Loucy (cell line): ENCODE measurements at regions not wholly inside any gene's neighbourhood (a gene's known extent, or its start where the extent isn't known, plus 50 kb on each side); places are given as distances from the start of the nearest gene placed in this dataset.
"Not testable (repeated sequence)": the region's sequence is repeated elsewhere in the genome, so short reads cannot be mapped to it uniquely, and the experiment has no call there.

Source experiments
- H2AFZ ChIP-seq: fragments of 200-600 bp; sonication (generic); 2 replicates; pipeline ENCODE4 v1.6.0; 2016; ENCODE audit warnings: antibody characterized with exemption, mild to moderate bottlenecking, low read length, moderate library complexity
- H3F3A ChIP-seq: fragments of 200-600 bp; 2 replicates; pipeline ENCODE4 v1.6.0; 2016; ENCODE audit warnings: antibody characterized with exemption, low read depth, mild to moderate bottlenecking
- H3K27me3 ChIP-seq: fragments of 200-600 bp; sonication (generic); 2 replicates; pipeline ENCODE4 v1.6.1; 2014; ENCODE audit warnings: low read length, mild to moderate bottlenecking; ENCODE audit not compliant: insufficient read depth, poor library complexity, severe bottlenecking
- H3K36me3 ChIP-seq: fragments of 200-600 bp; sonication (generic); 2 replicates; pipeline ENCODE4 v1.6.1; 2016; ENCODE audit warnings: low read length; ENCODE audit not compliant: insufficient read depth
- H3K4me1 ChIP-seq: fragments of 200-600 bp; sonication (generic); 2 replicates; pipeline ENCODE4 v1.5.1; 2014; ENCODE audit warnings: low read length, mild to moderate bottlenecking; ENCODE audit not compliant: insufficient read depth, poor library complexity, severe bottlenecking
- H3K4me2 ChIP-seq: fragments of 200-600 bp; sonication (generic); 2 replicates; pipeline ENCODE4 v1.6.0; 2014; ENCODE audit warnings: antibody characterized with exemption, low read length, low read depth, mild to moderate bottlenecking; ENCODE audit not compliant: poor library complexity, severe bottlenecking
- H3K4me3 ChIP-seq: fragments of 200-600 bp; sonication (generic); 2 replicates; pipeline ENCODE4 v1.5.1; 2014; ENCODE audit warnings: low read length, mild to moderate bottlenecking, mixed read lengths; ENCODE audit not compliant: poor library complexity, severe bottlenecking
- H3K79me2 ChIP-seq: fragments of 200-600 bp; sonication (generic); 2 replicates; pipeline ENCODE4 v1.6.1; 2014; ENCODE audit warnings: low read length; ENCODE audit not compliant: insufficient read depth
- H3K9ac ChIP-seq: fragments of 200-600 bp; sonication (generic); 2 replicates; pipeline ENCODE4 v1.6.0; 2014; ENCODE audit warnings: mild to moderate bottlenecking, low read depth, low read length, moderate library complexity; ENCODE audit not compliant: poor library complexity, severe bottlenecking
- H3K9me2 ChIP-seq: fragments of 200-600 bp; sonication (generic); replicated peaks from 2 replicates; pipeline ENCODE4 v1.6.1; 2016; ENCODE audit warnings: low read depth, low read length, mixed read lengths
- H3K9me3 ChIP-seq: fragments of 200-600 bp; sonication (generic); 2 replicates; pipeline ENCODE4 v1.6.1; 2014; ENCODE audit warnings: mild to moderate bottlenecking, antibody characterized with exemption, low read length, low read depth; ENCODE audit not compliant: insufficient read depth
- H4K20me1 ChIP-seq: fragments of 200-600 bp; sonication (generic); 2 replicates; pipeline ENCODE4 v1.6.0; 2014; ENCODE audit warnings: antibody characterized with exemption, low read length, mild to moderate bottlenecking; ENCODE audit not compliant: insufficient read depth, poor library complexity, severe bottlenecking
- CTCF ChIP-seq: fragments of 200-600 bp; sonication (generic); conservative IDR thresholded peaks from 2 replicates; pipeline ENCODE4 v1.5.1; 2014; ENCODE audit warnings: mild to moderate bottlenecking, antibody characterized with exemption, low read length
- EZH2phosphoT487 ChIP-seq: fragments of 200-600 bp; IDR thresholded peaks from 2 replicates; pipeline ENCODE4 v1.6.1; 2018; ENCODE audit warnings: antibody characterized with exemption, mild to moderate bottlenecking, moderate library complexity, borderline replicate concordance

- Histone ChIP-seq H3K4me2 (no peak overlapping the region), H3F3A (no peaks in the 10 kb centered on the region), H3K36me3 (no peaks in the 10 kb centered on the region), H2AFZ (no peak overlapping the region), H4K20me1 (no peaks in the 10 kb centered on the region), H3K4me1 (no peaks in the 10 kb centered on the region), H3K9ac (no peak overlapping the region), H3K9me2 (no peaks in the 10 kb centered on the region), H3K27me3 (no peaks in the 10 kb centered on the region), H3K4me3 (no peak overlapping the region), H3K79me2 (no peaks in the 10 kb centered on the region), H3K9me3 (no peaks in the 10 kb centered on the region)
- no peak for TF ChIP-seq CTCF
- TF ChIP-seq EZH2phosphoT487, result no peak
These were observed 157.6 kb upstream of the LRFN5 start for GRCh38 chr14:41449066-41449465.

- Histone ChIP-seq H3K4me3 (no peak overlapping the region), H2AFZ (no peak overlapping the region), H4K20me1 (no peaks in the 10 kb centered on the region), H3K4me2 (no peak overlapping the region), H3F3A (no peaks in the 10 kb centered on the region), H3K79me2 (no peaks in the 10 kb centered on the region), H3K9me2 (no peaks in the 10 kb centered on the region), H3K9ac (no peak overlapping the region), H3K27me3 (no peaks in the 10 kb centered on the region), H3K4me1 (no peaks in the 10 kb centered on the region), H3K9me3 (no peaks in the 10 kb centered on the region), H3K36me3 (no peaks in the 10 kb centered on the region)
- TF ChIP-seq EZH2phosphoT487 (no peak), CTCF (no peak)
These were observed 160.7 kb upstream of the LRFN5 start for GRCh38 chr14:41446008-41446407.

- Histone ChIP-seq H3F3A (no peaks in the 10 kb centered on the region), H2AFZ (no peak overlapping the region), H3K9me2 (no peaks in the 10 kb centered on the region), H3K4me1 (no peaks in the 10 kb centered on the region), H3K4me3 (no peak overlapping the region), H3K79me2 (no peaks in the 10 kb centered on the region), H3K9ac (no peak overlapping the region), H3K27me3 (no peaks in the 10 kb centered on the region), H3K9me3 (no peaks in the 10 kb centered on the region), H4K20me1 (no peaks in the 10 kb centered on the region), H3K36me3 (no peaks in the 10 kb centered on the region), H3K4me2 (no peak overlapping the region)
- no peak for TF ChIP-seq EZH2phosphoT487
- TF ChIP-seq CTCF, result no peak
These were observed 183.2 kb upstream of the LRFN5 start for GRCh38 chr14:41423503-41423902.

GRCh38 chr14:41421308-41421707 lies 185.4 kb upstream of the LRFN5 start:
- not testable (repeated sequence) for H3K79me2 ChIP-seq, H3K4me3 ChIP-seq, H4K20me1 ChIP-seq, H3K27me3 ChIP-seq, H3K36me3 ChIP-seq, H3F3A ChIP-seq, H3K9ac ChIP-seq, H3K9me2 ChIP-seq, H3K4me1 ChIP-seq, H3K9me3 ChIP-seq, H3K4me2 ChIP-seq, H2AFZ ChIP-seq
